Calu3 (cell line): ENCODE measurements at regions not wholly inside any gene's neighbourhood (a gene's known extent, or its start where the extent isn't known, plus 50 kb on each side); places are given as distances from the start of the nearest gene placed in this dataset.

ENCODE experiments used
- BruUV-seq: library from RNA; stranded (reverse); fragments of 400-500 nt; replicated peaks from 2 replicates; lab custom pipeline; 2021; lab: Mats Ljungman, UMichigan
- CTCF ChIA-PET: fragments of 300-600 bp; sonication (Branson Sonifier 250); formaldehyde crosslinking; loops from one replicate; lab custom pipeline; 2022; ENCODE audit warnings: antibody characterized with exemption; lab: Charles Lee
- DNase-seq: peaks from one replicate; pipeline ENCODE4 v3.0.0; 2022
- H3K27ac Mint-ChIP-seq: one replicate; pipeline ENCODE4 v1.8.0; 2022; ENCODE audit warnings: mixed read lengths; ENCODE audit not compliant: unreplicated experiment
- H3K27me3 Mint-ChIP-seq: one replicate; pipeline ENCODE4 v1.8.0; 2022; ENCODE audit warnings: mixed read lengths; ENCODE audit not compliant: unreplicated experiment
- H3K36me3 Mint-ChIP-seq: one replicate; pipeline ENCODE4 v1.8.0; 2022; ENCODE audit warnings: mild to moderate bottlenecking, moderate library complexity, mixed read lengths; ENCODE audit not compliant: insufficient read depth, unreplicated experiment
- H3K4me1 Mint-ChIP-seq: one replicate; pipeline ENCODE4 v1.8.0; 2022; ENCODE audit warnings: mild to moderate bottlenecking, low read depth, mixed read lengths; ENCODE audit not compliant: unreplicated experiment
- H3K4me3 Mint-ChIP-seq: one replicate; pipeline ENCODE4 v1.8.0; 2022; ENCODE audit warnings: mild to moderate bottlenecking, low read depth, moderate library complexity, mixed read lengths; ENCODE audit not compliant: unreplicated experiment
- H3K9me3 Mint-ChIP-seq: one replicate; pipeline ENCODE4 v1.8.0; 2022; ENCODE audit warnings: low read depth, mixed read lengths; ENCODE audit not compliant: unreplicated experiment
- intact Hi-C: fragments of 100-400 bp; cut with micrococcal nuclease; formaldehyde crosslinking; loops from one replicate; pipeline ENCODE4 v1.10.0; 2022; ENCODE audit not compliant: unreplicated experiment
- TF ChIP-seq, protein P1 (sequence below): fragments of 200-600 bp; IDR thresholded peaks from one replicate; pipeline ENCODE4 v1.8.0; 2022; ENCODE audit warnings: antibody characterized with exemption; ENCODE audit not compliant: unreplicated experiment

DNA sequence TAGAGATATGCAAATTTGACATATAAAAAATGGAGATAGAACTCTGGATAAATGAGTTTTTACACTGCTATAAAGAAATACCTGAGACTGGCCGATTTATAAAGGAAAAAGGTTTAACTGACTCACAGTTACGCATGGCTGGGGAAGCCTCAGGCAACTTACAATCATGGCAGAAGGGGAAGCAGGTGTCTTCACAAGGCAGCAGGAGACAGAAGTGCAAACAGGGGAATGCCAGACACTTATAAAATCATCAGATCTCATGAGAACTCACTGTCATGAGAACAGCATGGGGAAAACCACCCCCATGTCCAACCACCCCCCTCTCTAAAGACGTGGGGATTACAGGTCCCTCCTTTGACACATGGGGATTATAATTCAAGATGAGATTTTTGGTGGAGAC, 1540.2 kb upstream of the SLC39A10 start:
- Mint-ChIP-seq H3K27me3 (no peaks in the 10 kb centered on the region), H3K4me3 (no peak overlapping the region), H3K9me3 (no peaks in the 10 kb centered on the region), H3K4me1 (no peaks in the 10 kb centered on the region), H3K27ac (no peak overlapping the region), H3K36me3 (no peaks in the 10 kb centered on the region)
- DNase-seq: no peak
- intact Hi-C loops: no loop called here
- CTCF ChIA-PET: no interaction called here
- BruUV-seq: no TSS peak
- TF ChIP-seq, protein P1, sequence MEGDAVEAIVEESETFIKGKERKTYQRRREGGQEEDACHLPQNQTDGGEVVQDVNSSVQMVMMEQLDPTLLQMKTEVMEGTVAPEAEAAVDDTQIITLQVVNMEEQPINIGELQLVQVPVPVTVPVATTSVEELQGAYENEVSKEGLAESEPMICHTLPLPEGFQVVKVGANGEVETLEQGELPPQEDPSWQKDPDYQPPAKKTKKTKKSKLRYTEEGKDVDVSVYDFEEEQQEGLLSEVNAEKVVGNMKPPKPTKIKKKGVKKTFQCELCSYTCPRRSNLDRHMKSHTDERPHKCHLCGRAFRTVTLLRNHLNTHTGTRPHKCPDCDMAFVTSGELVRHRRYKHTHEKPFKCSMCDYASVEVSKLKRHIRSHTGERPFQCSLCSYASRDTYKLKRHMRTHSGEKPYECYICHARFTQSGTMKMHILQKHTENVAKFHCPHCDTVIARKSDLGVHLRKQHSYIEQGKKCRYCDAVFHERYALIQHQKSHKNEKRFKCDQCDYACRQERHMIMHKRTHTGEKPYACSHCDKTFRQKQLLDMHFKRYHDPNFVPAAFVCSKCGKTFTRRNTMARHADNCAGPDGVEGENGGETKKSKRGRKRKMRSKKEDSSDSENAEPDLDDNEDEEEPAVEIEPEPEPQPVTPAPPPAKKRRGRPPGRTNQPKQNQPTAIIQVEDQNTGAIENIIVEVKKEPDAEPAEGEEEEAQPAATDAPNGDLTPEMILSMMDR: no peak

DNA sequence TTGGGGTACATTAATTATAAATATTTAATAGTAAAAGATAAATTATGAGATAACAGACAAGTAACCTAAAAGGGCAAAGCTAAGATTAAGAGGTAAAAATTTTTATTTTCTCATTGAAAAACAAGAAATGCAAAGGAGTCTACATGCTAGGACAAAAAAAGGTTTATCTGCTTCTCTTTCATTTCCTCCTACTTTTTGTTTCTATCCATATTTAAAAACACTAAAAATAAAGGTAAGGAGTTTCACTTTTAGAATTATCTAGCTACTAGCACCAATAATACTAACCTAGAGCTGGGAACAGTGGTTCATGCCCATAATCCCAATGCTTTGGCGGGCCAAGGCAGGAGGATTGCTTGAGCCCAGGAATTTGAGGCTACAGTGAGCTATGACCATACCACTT, 1551.7 kb upstream of the SLC39A10 start:
- H3K9me3 Mint-ChIP-seq: no peaks in the 10 kb centered on the region
- H3K4me1 Mint-ChIP-seq: no peaks in the 10 kb centered on the region
- no peak overlapping the region for H3K27ac Mint-ChIP-seq
- H3K4me3 Mint-ChIP-seq: no peak overlapping the region
- H3K27me3 Mint-ChIP-seq: no peaks in the 10 kb centered on the region
- intact Hi-C loops: no loop called here
- CTCF ChIA-PET: no interaction called here
- no TSS peak for BruUV-seq
- H3K36me3 Mint-ChIP-seq: peaks cover 3% of the 10 kb centered on the region
- no peak for DNase-seq
- TF ChIP-seq, protein P1: no peak

DNA sequence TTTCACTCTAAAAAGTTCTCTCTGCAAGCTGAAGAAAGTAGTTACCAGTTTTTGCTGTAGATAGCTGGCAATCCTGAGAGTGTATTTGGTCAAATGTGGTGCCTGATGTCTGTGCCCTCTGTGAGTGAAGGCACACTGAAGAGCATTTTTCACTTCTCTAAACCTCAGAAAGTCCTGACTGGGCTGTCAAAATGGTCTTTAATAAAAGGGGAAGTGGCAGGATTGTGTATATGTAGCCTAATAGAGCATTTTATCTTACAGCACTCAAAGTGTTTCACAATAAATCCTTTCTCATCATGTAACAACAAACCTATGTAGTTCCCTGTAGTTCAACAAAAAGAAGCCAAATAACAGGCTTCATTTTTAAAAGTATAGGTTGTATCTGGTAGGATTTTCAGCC, 1552.3 kb upstream of the SLC39A10 start:
- Mint-ChIP-seq H3K36me3 (peaks cover 3% of the 10 kb centered on the region), H3K9me3 (no peaks in the 10 kb centered on the region), H3K27me3 (no peaks in the 10 kb centered on the region), H3K4me1 (no peaks in the 10 kb centered on the region), H3K27ac (no peak overlapping the region), H3K4me3 (no peak overlapping the region)
- intact Hi-C loops: no loop called here
- no TSS peak for BruUV-seq
- CTCF ChIA-PET: no interaction called here
- DNase-seq: no peak
- TF ChIP-seq, protein P1: no peak

DNA sequence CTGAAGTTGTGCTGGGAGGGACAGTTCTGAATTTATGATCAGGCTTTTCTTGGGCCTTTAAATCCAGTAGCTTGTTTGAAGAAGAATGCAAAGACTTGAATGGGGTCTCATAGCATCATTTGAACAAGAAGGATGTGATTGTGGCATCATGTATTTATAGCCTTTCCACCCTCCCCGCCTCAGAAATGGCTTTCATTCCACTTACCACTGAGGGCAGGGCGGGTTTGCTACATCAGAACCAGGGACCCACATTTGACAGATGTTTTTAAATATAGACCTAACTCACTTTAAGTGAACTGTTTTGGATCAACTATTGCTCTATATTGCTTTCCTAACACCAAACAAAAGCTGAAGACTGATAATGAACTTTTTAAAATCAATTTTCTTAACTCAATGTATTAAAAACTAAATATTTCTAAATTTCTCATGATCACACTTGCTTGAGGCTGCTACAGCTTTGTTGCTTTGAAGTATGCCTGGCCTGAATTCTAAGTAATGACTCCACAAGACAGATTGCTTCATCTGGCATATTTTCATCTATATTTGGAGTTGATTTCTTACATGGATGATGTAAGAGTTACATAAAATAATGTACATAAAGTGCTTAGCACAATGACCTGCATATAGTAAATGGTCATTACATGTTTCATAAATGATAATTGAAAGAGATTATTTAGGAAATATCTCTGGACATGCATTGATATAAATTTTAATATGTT, 1552.9 kb upstream of the SLC39A10 start:
- CTCF ChIA-PET: no interaction called here
- Mint-ChIP-seq H3K27me3 (no peaks in the 10 kb centered on the region), H3K4me3 (no peak overlapping the region), H3K9me3 (no peaks in the 10 kb centered on the region), H3K36me3 (peaks cover 3% of the 10 kb centered on the region), H3K27ac (no peak overlapping the region), H3K4me1 (no peaks in the 10 kb centered on the region)
- BruUV-seq: no TSS peak
- DNase-seq: no peak
- TF ChIP-seq, protein P1: no peak
- intact Hi-C loops: no loop called here
